GM21515 (cell line): ENCODE measurements at regions not wholly inside any gene's neighbourhood (a gene's known extent, or its start where the extent isn't known, plus 50 kb on each side); places are given as distances from the start of the nearest gene placed in this dataset.
A peak's percentile ranks its signal among the peaks of the same experiment; 100 is the strongest.

Experiments
- ATAC-seq: cut with Tn5 transposase; IDR thresholded peaks from one replicate; pipeline ENCODE4 v1.9.1; 2021; ENCODE audit not compliant: unreplicated experiment

DNA sequence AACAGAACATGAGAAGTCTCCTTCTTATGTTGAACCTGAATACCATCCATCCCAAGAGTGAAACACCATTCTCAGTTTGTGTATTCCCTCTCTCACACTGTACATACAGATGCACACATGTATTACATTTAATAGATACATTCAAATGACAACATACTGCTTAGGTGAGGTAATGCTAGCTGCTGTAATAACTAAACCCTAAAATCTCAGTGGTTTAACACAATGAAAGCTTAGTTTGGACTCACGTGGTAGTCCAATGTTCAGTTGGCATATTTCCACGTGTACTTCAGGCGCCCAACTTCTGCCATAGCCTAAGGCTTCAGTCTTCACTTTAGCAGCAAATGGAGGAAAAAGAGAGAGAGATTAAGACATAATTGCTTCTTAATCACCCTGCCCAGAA, 351.1 kb upstream of the PMFBP1 start:
- ATAC-seq, result no peak

DNA sequence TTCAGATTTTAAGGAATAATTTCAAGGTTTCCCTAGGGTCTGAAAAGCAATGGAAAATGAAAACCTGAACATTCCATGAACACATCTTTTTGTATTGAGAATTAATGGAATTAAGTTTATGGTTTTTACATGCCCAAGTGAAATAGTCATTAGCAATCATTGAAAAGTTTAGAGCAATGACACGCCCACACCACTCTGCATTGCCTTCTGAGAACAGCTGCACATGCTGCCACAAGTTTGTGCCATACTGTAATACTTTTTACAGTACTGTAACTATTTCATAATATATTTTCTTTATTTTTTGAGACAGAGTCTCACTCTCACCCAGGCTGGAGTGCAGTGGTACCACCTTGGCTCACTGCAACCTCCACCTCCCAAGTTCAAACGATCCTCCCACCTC, 345.2 kb upstream of the PMFBP1 start:
- ATAC-seq, result no peak

DNA sequence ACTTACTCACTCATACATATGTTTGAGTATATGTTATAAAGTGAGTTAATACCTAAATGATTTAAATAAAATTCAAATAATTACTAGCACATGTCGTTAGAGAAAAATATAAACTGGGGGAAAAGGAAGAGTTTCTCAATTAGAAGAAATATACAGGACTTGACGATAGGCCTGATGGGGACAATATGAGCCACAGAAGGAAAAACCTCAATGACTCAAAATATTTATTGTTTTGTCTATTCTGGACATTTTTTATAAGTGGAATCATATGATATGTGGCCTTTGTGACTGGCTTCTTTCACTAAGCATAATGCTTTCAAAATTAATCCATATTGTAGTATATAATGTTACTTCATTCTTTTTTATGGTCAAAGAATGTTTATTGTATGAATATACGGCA, 339.2 kb upstream of the PMFBP1 start:
- ATAC-seq, result no peak

DNA sequence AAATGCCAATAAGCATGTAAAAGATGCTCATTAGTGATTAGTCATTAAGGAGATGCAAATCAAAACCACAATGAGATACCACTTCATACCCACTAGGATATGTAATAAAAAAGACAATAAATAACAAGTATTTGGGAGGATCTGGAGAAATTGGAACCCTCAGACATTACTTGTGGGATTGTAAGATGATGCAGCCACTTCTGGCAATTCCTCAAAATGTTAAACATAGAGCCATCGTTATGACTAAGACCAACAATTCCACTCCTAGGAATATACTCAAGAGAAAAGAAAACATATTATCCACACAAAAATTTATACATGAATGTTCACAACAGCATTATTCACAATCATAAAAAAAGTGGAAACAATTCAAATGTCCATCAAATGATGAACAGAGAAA, 336.2 kb upstream of the PMFBP1 start:
- ATAC-seq, result no peak

DNA sequence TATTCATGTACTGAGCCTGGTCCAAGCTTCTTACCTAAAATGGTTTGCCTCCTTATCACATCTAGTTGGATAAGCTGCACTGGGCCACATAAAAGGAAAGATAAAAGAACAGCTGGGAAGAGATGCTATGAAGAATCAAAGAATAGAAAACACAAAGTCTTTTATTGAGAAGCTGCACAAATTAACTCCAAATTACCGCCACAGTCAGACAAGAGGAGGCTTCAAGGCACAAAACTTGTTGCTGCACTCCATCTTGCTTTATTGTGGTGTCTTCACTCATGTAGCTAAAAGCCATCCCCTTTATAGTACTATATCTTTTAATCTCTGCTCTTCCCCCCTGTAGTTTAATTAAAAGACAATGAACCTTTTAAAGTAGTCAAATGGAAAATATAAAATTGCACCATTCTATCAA, 330.6 kb upstream of the PMFBP1 start:
- ATAC-seq, result no peak

DNA sequence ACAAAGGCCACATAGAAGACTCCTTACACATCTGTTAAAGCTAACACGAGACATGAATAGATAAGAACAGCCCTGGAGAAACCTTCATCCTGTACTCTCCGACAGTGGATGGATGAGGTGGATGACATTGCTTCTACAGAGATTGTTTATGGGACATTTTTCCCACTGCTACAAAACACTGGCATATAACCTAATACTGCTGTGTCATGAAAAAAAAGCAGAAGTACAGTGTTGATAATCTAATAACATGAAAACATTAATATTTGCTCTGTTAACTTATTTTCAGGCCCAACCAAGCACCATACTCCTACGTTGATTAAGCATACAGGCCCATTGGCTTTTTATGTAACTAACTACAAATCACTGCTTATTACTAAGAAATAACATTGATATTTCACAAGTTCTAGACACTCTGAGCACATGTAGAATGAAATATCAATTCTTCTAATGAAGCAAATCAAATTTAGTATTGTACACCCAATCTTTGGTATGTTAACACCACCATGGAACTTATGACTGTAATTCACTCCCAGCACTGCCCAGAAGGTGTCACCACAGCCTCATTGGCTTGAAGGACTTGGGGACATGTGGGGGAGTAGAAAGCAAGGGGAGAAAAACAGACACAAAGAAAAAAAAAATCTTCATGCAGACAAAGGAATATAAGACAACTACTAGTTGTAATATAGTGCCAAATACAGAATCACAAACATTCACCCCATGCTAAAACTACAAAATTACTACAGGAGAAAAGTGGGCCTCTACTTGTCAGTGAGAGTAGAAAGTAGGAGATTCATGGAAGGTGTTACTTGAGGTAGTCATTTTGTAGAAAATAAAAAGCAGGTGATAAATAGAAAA, 330.0 kb upstream of the PMFBP1 start:
- ATAC-seq, result no peak

DNA sequence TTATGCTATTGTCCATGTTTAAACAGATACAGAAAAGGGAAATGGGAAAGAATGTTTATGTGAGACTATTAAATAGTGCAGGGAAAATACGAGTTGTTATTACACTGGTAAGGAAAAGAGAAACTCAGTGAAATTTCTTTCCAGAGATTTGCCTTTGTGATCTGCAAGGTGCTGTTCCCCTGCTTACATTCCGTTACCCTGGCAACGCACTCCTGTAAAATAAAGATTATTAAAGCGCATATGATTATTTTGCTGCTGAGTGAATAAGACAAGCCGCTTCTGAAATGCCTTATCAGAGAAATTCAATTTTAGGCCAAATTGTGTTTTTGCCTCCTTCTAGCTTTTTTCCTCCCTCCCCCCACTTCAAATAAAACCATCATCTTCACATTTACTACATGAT, 328.6 kb upstream of the PMFBP1 start:
- no peak for ATAC-seq

DNA sequence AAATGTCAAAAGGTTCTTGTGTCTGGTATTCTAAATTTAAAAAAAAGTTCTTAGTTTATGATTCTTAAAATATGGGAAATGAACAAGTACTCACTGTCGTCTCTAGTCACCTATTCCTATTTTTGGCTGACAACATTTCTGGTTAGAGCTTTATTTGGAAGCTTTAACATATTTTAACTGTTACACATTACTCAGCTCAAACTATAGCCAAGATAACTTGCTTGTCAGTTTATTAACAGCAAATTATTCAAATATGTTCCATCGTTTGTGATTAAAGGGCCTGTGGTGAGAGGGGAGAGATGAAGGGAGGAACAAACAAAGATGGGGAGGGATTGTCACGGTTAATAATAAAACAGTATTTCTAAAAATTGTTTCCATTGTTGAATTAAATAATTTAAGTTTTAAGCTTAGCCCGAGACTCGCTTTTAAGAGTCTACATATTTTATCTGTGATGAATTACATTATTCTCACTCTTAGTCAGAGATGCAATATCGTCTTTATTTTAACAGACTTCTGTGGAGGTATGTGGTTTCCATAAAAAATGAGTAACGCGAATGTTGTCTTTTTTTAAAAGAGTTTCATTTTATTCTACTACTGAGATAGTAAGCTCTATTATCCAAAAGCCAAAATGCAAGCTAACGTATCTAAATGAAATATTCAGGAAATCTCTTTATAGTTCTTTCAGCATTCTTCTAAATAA, 321.9 kb upstream of the PMFBP1 start:
- ATAC-seq, result no peak

DNA sequence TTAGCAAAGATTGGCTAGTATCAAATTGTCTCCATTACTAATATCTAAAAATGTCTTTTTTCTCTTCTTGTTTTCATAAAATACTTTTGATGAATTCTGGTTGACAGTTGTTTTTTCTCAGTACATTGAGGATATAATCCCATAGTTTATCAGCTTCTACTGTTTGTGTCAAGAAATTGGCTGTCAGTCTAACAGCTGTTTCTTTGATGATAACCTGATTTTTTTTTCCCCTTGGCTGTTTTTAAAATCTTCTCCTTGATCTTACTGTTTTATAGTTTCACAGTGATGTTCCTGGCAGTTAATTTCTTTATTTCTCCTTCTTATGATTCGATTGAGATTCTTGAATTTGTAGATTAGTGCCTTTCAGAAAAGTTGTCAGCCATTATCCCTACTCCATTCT, 315.3 kb upstream of the PMFBP1 start:
- ATAC-seq, result no peak

DNA sequence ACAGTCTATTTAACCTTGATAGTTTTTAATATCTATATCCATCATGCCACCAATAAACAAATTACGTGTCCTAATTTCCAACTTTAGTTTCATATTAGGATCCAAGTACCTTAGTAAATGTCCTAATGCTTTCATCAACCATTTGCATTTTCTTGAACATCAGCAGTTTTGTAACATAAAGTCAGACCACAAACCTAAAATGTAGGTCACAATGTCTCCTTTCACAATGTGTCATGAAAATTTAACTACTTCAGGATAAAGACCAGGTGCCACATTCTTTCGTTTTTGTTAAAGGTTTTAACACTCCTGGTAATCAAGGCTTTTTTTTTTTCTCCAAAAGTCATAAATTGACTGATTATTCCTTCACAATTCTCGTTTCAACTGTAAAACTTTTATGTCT, 310.7 kb upstream of the PMFBP1 start:
- no peak for ATAC-seq

DNA sequence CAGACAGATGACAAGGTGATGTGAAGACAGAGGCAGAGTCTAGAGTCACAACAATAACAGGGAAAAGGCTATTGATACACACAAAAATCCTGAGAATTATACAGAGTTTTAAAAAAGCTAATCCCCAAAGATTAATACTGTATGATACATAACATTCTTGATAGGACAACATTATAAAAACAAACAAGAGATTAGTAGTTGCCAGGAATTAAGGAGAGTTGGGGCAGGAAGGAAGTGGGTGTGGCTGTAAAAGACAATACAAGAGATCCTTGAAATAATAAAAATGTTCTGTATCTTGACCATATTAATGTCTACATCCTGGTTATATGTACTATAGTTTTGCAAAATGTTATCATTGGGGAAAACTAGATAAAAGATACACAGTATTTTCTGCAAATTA, 309.5 kb upstream of the PMFBP1 start:
- ATAC-seq, result no peak

DNA sequence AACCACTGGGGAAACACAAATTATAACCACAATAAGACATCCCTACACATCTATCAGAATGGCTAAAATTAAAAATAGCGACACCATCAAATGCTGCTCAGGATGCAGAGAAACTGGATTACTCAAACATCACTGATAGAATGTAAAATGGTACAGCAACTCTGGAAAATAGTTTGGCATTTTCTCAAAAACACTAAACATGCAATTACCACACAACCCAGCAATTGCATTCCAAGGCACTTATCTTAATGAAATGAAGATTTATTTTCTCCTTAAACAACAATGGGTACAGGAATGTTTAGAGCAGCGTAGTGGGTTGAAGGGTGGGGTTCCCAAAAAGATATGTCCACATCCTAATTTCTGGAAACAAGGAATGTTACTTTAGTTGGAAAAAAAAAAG, 309.0 kb upstream of the PMFBP1 start:
- ATAC-seq, result no peak

DNA sequence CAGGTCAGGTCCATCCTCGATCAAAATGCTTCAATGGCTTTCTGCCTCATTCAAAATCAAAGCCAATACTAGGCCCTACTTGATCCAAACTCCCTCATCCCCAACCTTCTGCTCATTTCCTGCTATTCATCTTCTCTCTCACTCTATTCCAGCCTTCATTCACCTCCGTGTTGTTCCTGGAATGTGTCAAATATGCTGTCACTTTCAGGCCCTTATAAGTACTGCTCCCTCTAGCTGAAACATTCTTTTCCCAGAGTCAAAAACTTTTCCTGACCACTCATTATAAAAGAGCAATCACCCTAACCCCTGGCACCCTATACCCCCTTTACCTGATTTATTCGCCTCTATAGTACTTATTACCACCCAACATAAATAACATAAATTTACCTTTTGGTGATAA, 303.7 kb upstream of the PMFBP1 start:
- ATAC-seq, result no peak

DNA sequence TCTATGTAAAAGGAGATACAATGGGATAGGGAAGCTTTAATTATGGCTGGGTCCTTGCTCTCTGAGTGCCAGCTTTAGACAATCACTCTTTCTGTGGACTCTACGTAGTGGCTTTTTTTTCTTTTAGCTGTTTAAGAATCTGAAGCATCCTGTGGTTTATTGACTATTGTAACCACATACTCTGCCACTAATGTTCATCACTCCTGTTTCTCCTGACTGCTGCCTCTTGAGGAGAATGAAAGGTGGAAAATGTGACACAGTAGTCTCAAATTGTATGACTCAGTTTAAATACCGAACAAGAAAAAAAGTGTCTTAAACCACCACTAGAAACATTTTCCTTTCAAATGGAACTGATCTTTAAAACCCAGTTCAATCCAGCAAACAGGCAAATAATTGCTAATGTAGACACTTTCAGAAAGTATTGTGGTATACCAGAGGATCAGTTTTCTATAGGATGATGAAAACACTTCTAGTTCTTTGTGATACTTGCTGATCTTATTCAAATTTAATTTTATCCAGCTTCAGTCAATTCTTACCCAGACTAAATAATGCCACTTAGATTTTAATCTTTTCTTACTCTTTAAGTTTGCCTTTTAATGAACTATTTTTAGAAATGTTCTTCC, 302.7 kb upstream of the PMFBP1 start:
- ATAC-seq, result no peak

DNA sequence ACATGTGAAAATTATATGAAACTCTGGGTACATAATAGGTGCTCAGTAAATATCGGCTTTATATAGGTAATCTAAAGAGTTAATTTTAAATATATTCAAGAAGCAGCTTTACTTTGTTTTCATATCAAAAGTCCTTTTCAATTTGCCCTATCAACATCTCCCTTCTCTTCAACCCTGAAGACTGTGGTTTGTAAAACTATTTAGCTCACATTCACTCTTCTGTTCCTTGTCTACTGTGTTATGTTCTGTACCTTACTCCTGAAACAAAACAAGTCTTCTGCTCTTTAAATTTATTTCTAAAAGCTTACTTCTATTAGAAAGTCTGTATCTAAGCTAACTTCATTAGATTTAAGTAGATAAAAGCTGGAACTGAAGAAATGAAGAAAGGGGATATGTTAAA, 301.7 kb upstream of the PMFBP1 start:
- ATAC-seq, result no peak

DNA sequence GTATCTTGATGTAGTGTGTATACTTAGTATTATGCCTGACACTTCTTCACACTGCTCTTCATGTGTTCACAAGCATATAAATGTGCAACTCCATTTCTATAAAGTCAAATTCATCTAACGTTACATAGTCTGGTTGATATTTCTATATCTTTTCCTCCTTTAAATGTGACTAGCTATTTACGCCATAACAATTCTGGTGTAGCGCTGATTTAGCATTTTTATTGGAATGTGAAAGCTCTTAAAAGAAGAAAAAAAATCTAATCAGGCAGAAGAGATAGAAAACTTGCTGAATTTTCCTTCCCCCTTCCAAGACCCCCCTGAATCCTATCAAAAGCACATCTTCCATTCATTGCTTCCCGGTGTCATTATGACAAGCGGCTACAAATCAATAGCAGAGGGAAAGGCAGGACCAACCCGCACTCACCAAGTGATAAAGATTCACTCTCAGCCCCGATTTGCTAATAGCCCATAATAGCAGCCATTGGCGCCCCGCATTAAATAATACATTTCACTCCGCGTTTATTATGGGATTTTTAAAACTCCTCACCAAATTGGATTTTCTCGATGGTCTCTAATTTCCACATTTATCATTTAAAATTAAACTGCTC, 299.5 kb upstream of the PMFBP1 start:
- ATAC-seq, result no peak

DNA sequence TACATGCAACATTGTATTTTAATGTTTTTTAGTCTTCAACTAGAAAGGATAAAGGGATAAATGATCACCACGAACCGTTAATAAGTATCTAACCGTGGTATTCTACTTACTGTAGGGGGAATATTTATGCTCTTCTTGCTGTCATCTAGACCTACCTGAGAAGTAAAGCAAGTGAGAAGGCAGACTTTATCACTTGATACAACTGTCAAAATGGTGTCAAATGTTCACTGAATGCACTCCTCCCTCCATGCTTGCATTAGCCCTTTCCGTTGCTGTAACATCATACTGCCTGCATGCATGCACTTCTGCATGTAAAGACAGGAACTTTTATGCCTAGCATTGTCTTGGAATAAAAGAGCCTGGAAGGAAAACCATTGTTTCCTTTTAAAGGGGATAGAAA, 298.6 kb upstream of the PMFBP1 start:
- ATAC-seq, result no peak

DNA sequence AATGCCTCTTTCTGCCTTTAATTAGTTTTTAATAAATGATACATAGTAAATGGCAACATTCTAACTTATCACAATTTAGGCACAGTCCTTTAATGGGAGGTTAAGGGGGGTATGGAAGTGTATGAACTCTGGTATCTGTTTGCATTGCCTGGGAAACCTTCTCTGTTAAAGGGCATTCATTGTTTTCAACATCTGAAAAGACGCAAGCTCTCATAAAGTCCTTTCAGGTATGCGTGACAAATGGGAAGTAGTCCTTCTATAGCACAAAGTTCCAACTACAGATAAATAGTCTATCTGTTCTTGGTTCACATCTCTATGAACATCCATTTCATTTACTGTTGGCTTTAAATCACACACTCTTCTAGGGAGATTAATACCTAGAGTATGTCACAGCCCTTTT, 298.0 kb upstream of the PMFBP1 start:
- ATAC-seq, result no peak

DNA sequence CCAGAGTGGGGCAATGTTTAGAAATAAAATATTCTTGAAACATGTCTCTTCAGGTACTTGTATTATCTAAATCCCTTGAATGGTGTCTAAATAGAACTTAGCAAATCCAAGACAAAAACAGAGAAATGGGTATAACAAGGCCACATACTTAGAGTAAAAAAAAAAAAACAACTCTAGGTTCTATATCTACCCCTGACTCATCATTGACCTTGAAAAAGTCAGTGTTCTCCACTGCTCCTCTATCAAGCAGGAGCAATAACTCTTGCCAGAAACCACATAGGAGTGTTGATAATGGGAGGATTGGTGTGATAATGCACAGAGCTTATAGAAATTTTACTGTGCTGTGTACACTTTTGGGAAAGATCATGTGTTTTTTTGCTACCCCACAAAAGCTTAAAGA, 296.6 kb upstream of the PMFBP1 start:
- no peak for ATAC-seq

DNA sequence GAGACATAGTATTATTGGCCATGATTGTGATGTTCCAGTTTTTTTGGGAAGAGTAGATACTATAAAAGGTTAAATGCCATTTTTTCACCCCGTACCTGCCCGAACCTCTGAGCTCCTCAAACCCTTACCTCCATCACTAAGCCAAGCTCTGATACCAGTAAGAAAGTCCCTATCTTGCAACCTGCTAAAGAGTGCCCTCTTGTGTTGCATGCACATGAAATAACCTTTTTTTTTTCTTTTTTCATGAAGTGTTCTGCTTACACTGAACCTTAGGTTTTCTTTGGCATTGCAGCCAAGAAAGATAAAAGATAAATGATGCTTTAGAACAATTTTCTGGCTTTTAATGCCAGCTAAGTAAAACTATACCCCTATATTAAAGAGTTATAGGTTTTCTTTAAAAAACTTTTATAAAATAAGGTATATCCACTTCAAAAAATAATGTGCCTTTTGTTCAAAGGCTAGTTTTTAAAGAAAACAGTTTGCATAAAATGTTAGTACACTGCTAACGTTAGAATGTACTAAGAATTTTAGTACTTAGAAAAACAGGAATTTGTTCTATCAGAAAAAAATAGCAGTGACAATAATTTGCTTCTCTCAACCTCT, 295.3 kb upstream of the PMFBP1 start:
- peak; percentile 56 for ATAC-seq

DNA sequence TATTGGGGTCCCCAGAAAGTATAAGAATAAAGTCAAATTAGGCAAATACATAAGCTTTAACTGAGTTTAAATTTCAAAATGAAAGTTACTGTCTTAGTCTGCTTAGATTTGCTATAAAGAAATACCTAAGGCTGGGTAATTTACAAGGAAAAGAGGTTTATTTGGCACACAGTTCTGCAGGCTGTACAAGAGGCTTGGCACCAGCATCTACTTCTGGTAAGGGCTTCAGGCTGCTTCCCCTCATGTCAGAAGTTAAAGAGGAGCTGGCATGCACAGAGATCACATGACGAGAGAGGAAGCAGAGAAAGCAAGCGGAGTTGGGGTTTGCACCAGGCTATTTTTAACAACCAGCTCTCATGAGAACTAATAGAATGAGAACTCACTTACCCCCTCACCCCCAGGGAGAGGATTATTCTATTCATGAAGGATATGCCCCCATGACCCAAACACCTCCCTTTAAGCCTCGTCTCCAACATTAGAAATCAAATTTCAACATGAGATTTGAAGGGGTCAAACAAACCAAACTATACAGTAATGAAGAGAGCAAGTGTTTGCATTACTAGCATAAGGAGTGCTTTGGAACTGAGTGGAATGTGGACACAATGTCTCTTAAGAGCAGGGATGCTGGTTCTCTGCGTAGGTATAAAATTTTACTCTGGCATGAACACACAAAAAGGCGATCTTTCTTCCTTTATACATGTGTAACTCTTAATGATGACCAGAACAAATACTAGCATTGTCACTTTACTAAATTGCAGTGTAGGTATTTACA, 292.8 kb upstream of the PMFBP1 start:
- ATAC-seq, result no peak
